LNCAP (cell line): ENCODE measurements at regions not wholly inside any gene's neighbourhood (a gene's known extent, or its start where the extent isn't known, plus 50 kb on each side); places are given as distances from the start of the nearest gene placed in this dataset.

ENCODE experiments used
- TF ChIP-seq, protein P1 (sequence below): fragments of 450-650 bp; IDR thresholded peaks from 2 replicates; pipeline ENCODE4 v1.5.1; 2017; ENCODE audit warnings: mild to moderate bottlenecking

DNA sequence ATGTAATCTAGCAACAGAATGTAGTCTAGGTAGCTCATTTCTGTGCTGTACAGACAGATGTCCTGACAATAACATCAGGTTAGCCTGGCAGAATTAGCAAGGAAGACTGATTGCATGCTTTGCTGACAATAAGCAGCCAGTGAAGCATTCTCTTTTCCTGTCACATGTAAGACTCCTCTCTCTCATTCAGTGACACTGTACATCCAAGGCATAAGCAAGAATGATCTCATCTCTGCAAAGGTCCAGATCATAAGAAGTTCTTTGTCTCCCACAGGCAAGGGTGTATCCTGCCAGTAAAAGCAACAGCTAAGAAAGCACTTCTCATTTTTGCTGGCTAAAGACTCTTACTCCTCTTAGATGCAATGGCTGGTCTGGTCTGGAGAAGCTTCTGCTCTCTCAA, 861.8 kb downstream of the TAF11L14 start:
- TF ChIP-seq, protein P1, sequence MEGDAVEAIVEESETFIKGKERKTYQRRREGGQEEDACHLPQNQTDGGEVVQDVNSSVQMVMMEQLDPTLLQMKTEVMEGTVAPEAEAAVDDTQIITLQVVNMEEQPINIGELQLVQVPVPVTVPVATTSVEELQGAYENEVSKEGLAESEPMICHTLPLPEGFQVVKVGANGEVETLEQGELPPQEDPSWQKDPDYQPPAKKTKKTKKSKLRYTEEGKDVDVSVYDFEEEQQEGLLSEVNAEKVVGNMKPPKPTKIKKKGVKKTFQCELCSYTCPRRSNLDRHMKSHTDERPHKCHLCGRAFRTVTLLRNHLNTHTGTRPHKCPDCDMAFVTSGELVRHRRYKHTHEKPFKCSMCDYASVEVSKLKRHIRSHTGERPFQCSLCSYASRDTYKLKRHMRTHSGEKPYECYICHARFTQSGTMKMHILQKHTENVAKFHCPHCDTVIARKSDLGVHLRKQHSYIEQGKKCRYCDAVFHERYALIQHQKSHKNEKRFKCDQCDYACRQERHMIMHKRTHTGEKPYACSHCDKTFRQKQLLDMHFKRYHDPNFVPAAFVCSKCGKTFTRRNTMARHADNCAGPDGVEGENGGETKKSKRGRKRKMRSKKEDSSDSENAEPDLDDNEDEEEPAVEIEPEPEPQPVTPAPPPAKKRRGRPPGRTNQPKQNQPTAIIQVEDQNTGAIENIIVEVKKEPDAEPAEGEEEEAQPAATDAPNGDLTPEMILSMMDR = no peak

DNA sequence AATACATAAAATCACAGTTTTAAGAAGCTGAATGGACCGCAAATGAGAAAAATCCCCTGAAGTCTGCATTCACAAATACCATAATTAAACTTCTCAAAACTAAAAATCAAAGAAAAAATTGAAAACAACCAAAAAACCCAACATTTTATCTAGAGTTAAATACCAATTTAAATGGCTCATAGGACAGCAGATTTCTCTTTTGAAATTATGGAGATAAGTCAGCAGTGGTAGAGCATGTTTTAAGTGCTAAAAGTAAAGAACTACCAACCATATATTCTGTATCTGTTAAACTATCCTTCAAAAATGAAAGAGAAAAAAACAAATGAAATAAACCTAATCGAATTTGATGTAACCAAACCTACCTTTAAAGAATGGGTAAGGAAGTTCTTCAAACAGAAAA, 862.8 kb downstream of the TAF11L14 start:
- TF ChIP-seq, protein P1 = no peak

DNA sequence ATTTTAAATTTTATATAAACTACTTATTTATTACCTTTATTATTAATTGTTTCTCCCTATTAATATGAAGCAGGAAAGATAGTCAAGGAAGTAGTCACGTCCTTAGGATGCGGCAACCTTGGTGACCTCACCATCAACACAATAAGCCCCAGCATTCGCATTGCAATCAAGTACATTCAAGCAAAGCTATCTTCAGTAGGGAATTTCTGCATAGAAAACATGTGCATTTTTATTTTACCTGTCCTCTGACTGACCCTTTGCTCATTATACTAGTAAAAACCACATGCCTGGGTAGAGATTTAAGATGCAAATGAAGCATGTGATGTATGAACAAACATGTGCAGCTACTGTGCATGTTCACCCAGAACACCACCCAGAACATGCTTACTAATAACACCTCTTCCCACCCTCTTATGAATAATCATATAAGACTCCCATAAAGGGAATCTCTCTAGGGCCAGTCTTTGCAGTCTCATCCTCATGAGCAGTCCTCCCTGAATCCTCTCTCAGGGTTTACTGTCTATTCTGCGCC, 869.6 kb downstream of the TAF11L14 start:
- TF ChIP-seq, protein P1 = no peak

DNA sequence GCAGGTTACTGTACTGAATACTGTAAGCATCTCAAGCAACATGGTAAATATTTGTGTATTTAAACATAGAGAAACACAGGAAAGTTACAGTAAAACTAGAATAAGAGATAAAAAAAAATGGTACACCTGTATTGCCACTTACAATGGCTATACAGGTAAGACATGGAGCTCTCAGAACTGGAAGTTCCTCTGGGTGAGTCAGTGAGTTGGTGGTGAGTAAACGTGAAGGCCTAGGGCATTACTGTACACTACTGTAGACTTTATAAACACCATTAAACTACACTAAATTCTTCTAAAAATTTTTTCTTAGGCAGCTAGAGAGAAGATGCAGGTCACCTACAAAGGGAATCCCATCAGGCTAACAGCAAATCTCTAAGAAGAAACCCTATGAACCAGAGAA, 872.9 kb downstream of the TAF11L14 start:
- TF ChIP-seq, protein P1 = no peak

DNA sequence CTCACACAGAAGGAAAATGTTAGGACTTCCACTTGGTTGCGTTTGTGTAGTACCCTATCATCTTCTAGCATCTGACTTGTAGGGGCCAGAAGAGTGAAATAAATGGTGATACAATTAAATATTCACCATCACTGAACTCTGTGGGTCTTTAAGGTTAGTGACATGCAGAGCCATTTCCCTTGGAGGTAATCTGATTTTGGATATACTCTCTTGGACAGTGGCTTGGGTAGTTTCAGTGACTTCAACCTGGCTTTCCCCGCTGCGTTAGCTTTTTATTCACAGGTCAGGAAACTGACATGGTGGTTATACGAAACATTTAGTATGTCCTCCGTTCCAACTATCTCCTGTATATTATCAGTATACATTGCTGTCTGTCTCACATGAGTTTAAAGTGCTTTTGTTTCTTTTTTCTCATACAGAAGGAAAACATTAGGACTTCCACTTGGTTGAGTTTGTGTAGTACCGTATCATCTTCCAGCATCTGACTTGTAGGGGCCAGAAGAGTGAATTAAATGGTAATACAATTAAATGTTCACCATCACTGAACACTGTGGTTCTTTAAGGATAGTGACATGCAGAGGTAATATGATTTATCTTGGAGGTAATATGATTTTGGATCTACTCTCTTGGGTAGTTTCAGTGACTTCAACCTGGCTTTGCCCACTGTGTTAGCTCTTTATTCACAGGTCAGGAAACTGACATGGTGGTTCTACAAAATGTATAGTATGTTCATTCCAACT, 883.6 kb downstream of the TAF11L14 start:
- TF ChIP-seq, protein P1 = no peak

DNA sequence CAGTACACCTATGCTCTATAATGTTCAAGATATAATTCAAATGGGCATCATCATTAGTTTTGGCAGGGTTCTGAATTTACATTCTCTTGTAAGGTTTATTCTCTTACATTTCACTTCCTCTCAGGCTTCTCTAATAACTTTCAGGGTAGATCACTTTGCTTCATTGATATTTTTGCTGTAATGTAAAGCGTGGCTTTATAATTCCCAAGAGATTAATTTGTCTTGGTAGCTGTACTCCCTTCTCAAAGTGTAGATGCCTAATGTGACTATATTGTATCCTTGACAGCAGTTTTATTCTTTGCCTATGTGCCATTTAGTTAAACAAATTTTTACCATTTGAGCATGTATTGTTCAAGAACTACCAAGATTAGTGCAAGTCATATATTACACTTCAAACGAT, 889.1 kb downstream of the TAF11L14 start:
- TF ChIP-seq, protein P1 = no peak

DNA sequence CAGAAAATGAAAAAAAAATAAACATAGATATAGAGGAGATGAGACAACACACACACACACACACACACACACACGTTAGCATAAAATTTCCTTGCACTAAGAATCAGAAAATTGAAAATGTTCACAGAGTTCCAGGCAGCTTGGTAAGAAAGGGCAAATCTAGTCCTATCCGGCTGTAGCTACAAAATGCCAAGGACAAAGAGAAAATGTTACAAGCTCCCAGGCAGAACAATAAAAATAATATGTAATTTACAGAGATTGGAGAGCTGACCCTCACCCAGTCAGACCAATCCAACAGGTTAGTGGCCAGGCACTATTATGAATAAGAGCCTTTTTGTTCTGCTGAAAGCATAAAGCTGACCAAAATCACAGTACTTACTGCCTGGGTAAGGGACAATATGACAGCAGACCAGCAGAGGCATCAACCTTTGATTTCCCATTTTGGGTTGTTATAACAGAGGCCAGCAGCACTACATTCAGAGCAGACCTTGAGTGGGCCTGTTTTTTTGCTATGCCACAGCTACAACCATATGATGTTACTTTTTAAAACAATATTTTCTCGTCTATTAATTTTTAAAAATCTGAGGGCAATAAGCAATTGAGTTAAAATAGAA, 892.6 kb downstream of the TAF11L14 start:
- TF ChIP-seq, protein P1 = no peak
